Panc1 (cell line): ENCODE measurements at regions not wholly inside any gene's neighbourhood (a gene's known extent, or its start where the extent isn't known, plus 50 kb on each side); places are given as distances from the start of the nearest gene placed in this dataset.

Source experiments
- POLR2AphosphoS5 ChIP-seq: IDR thresholded peaks from 2 replicates; pipeline ENCODE4 v1.6.1; 2012; ENCODE audit warnings: mild to moderate bottlenecking, low read depth, low read length, moderate library complexity
- TF ChIP-seq, protein P1 (sequence below): fragments of 450-650 bp; IDR thresholded peaks from 2 replicates; pipeline ENCODE4 v1.5.1; 2017; ENCODE audit warnings: mild to moderate bottlenecking

DNA sequence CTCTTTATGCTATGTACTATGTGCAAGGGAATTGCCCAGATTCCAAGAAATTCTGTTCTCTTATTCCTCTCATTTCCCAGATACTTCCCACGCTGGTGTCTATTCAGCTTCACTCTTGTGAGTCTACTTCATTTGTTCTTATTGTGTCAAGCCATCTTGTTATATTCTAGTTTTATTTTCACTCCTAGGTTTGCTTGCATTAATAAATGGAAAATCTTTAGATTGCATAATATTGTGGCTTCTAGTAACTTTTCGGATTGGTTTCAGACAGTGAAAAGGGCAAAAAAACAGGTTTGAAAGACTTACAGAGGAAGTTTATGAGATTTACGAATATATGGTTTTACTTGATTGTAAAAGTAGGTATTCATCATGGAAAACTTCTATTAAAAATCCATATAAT, 128.4 kb downstream of the BTC start:
- TF ChIP-seq, protein P1, sequence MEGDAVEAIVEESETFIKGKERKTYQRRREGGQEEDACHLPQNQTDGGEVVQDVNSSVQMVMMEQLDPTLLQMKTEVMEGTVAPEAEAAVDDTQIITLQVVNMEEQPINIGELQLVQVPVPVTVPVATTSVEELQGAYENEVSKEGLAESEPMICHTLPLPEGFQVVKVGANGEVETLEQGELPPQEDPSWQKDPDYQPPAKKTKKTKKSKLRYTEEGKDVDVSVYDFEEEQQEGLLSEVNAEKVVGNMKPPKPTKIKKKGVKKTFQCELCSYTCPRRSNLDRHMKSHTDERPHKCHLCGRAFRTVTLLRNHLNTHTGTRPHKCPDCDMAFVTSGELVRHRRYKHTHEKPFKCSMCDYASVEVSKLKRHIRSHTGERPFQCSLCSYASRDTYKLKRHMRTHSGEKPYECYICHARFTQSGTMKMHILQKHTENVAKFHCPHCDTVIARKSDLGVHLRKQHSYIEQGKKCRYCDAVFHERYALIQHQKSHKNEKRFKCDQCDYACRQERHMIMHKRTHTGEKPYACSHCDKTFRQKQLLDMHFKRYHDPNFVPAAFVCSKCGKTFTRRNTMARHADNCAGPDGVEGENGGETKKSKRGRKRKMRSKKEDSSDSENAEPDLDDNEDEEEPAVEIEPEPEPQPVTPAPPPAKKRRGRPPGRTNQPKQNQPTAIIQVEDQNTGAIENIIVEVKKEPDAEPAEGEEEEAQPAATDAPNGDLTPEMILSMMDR = no peak
- TF ChIP-seq POLR2AphosphoS5 = no peak
